ENCODE measurements at regions not wholly inside any gene's neighbourhood (a gene's known extent, or its start where the extent isn't known, plus 50 kb on each side); places are given as distances from the start of the nearest gene placed in this dataset.

GRCh38 chr15:38062696-38063095, 128.3 kb downstream of the TMCO5A start:
- Histone ChIP-seq H3K4me3 (ENCODE audit: low read length) (no peak overlapping the region), H2AFZ (ENCODE audit: low read depth, low read length) (no peak overlapping the region), H3K9me3 (ENCODE audit: low read length) (no peaks in the 10 kb centered on the region), H3K4me2 (ENCODE audit: low read length) (no peak overlapping the region), H4K20me1 (ENCODE audit: insufficient read depth) (no peaks in the 10 kb centered on the region), H3K9ac (ENCODE audit: low read length) (no peak overlapping the region), H3K9me2 (ENCODE audit: insufficient read depth, low read length) (no peaks in the 10 kb centered on the region), H3F3A (ENCODE audit: insufficient read depth, low read length, poor library complexity, severe bottlenecking) (no peaks in the 10 kb centered on the region), H3K27me3 (ENCODE audit: insufficient read depth, low read depth, low read length) (no peaks in the 10 kb centered on the region), H3K79me2 (replicated peaks; ENCODE audit: insufficient read depth, low read length) (no peaks in the 10 kb centered on the region), H3K36me3 (ENCODE audit: insufficient read depth, low read length) (no peaks in the 10 kb centered on the region), H3K27ac (ENCODE audit: low read length) (no peak overlapping the region)
- no peak for TF ChIP-seq EZH2 (IDR thresholded peaks at IDR 0.05; ENCODE audit: borderline replicate concordance, insufficient read depth, low read length, poor library complexity, severe bottlenecking)
- no peak for TF ChIP-seq RAD21 (conservative IDR thresholded peaks at IDR 0.05)
- TF ChIP-seq TAF1 (IDR thresholded peaks at IDR 0.05; ENCODE audit: low read depth), result no peak
- no peak for TF ChIP-seq REST (IDR thresholded peaks at IDR 0.05; ENCODE audit: borderline replicate concordance)
- no peak for TF ChIP-seq MXI1 (conservative IDR thresholded peaks at IDR 0.05; ENCODE audit: poor library complexity, severe bottlenecking)
- TF ChIP-seq POLR2AphosphoS5 (IDR thresholded peaks at IDR 0.05), result no peak
- TF ChIP-seq EP300 (conservative IDR thresholded peaks at IDR 0.05; ENCODE audit: poor library complexity, severe bottlenecking), result no peak

- Histone ChIP-seq H3K4me2 (ENCODE audit: low read length) (no peak overlapping the region), H3K9me3 (ENCODE audit: low read length) (no peaks in the 10 kb centered on the region), H3K27ac (ENCODE audit: low read length) (no peak overlapping the region), H3K27me3 (ENCODE audit: insufficient read depth, low read depth, low read length) (no peaks in the 10 kb centered on the region), H3F3A (ENCODE audit: insufficient read depth, low read length, poor library complexity, severe bottlenecking) (peaks cover 6% of the 10 kb centered on the region), H3K4me3 (ENCODE audit: low read length) (no peak overlapping the region), H3K9ac (ENCODE audit: low read length) (no peak overlapping the region), H2AFZ (ENCODE audit: low read depth, low read length) (no peak overlapping the region), H3K36me3 (ENCODE audit: insufficient read depth, low read length) (no peaks in the 10 kb centered on the region), H3K79me2 (replicated peaks; ENCODE audit: insufficient read depth, low read length) (no peaks in the 10 kb centered on the region), H4K20me1 (ENCODE audit: insufficient read depth) (no peaks in the 10 kb centered on the region), H3K9me2 (ENCODE audit: insufficient read depth, low read length) (no peaks in the 10 kb centered on the region)
- TF ChIP-seq EZH2 (IDR thresholded peaks at IDR 0.05; ENCODE audit: borderline replicate concordance, insufficient read depth, low read length, poor library complexity, severe bottlenecking) (no peak), CTCF (IDR thresholded peaks at IDR 0.05; ENCODE audit: poor library complexity, severe bottlenecking) (no peak), RAD21 (conservative IDR thresholded peaks at IDR 0.05) (no peak), SMC3 (conservative IDR thresholded peaks at IDR 0.05; ENCODE audit: poor library complexity) (no peak), MXI1 (conservative IDR thresholded peaks at IDR 0.05; ENCODE audit: poor library complexity, severe bottlenecking) (no peak), REST (IDR thresholded peaks at IDR 0.05; ENCODE audit: borderline replicate concordance) (no peak), TAF1 (IDR thresholded peaks at IDR 0.05; ENCODE audit: low read depth) (no peak), EP300 (conservative IDR thresholded peaks at IDR 0.05; ENCODE audit: poor library complexity, severe bottlenecking) (no peak), POLR2AphosphoS5 (IDR thresholded peaks at IDR 0.05) (no peak)
Measured at GRCh38 chr15:38065721-38066345, 131.4 kb downstream of the TMCO5A start.

All from neural cell (in vitro differentiated cells).